Stomach (tissue), 4 donors: ENCODE measurements at regions not wholly inside any gene's neighbourhood (a gene's known extent, or its start where the extent isn't known, plus 50 kb on each side); places are given as distances from the start of the nearest gene placed in this dataset.

Experiments
- POLR2A ChIP-seq, 4 donors: fragments of 450-650 bp; IDR thresholded peaks; one replicate each; pipeline ENCODE4 v1.6.1; 2016; ENCODE audit warnings: antibody characterized with exemption in 4 of 4, control low read depth in 2 of 4, mild to moderate bottlenecking in 1 of 4, moderate library complexity in 1 of 4
- TF ChIP-seq, protein P1 (sequence below), 7 experiments: fragments of 450-650 bp in 4 of 7; fragments of 200-600 bp in 3 of 7; sonication (generic) in 3 of 7; IDR thresholded peaks; one replicate each; pipeline ENCODE4 v1.5.1; 2016 to 2019; ENCODE audit warnings: antibody characterized with exemption in 7 of 7, control low read depth in 2 of 7, mild to moderate bottlenecking in 1 of 7

DNA sequence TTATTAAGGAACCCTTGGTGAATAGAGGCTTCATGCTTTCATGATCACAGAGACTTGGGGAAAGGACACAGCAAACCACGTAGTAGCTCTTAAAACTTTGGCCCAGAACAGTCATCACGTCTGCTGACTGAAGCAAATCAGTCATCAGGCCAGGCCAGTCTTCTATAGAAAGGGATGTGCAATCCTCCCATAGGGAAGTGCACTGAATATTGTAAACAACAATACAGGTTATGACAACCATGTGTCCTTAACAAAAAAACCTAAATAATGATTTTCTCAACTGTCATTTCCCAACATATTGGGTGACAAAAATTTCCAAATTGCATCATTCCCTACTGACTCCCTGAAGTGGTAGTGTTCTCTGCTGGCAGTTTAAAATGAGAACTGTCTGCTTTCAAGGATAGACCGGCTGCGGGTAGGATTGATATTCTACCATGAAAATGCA lies 388.2 kb upstream of the CITED2 start:
- TF ChIP-seq, protein P1, sequence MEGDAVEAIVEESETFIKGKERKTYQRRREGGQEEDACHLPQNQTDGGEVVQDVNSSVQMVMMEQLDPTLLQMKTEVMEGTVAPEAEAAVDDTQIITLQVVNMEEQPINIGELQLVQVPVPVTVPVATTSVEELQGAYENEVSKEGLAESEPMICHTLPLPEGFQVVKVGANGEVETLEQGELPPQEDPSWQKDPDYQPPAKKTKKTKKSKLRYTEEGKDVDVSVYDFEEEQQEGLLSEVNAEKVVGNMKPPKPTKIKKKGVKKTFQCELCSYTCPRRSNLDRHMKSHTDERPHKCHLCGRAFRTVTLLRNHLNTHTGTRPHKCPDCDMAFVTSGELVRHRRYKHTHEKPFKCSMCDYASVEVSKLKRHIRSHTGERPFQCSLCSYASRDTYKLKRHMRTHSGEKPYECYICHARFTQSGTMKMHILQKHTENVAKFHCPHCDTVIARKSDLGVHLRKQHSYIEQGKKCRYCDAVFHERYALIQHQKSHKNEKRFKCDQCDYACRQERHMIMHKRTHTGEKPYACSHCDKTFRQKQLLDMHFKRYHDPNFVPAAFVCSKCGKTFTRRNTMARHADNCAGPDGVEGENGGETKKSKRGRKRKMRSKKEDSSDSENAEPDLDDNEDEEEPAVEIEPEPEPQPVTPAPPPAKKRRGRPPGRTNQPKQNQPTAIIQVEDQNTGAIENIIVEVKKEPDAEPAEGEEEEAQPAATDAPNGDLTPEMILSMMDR (IDR thresholded peaks at IDR 0.05): no peak
- no peak for TF ChIP-seq POLR2A (IDR thresholded peaks at IDR 0.05)
